Activated naive CD8-positive, alpha-beta T cell (primary cell): ENCODE measurements at regions not wholly inside any gene's neighbourhood (a gene's known extent, or its start where the extent isn't known, plus 50 kb on each side); places are given as distances from the start of the nearest gene placed in this dataset.
"Not testable (repeated sequence)": the region's sequence is repeated elsewhere in the genome, so short reads cannot be mapped to it uniquely, and the experiment has no call there.

Experiments used
- H3K27ac Mint-ChIP-seq: one replicate; pipeline ENCODE4 v1.8.0; 2021; ENCODE audit warnings: mixed read lengths
- H3K27me3 Mint-ChIP-seq: one replicate; pipeline ENCODE4 v1.8.0; 2021; ENCODE audit warnings: mixed read lengths
- H3K36me3 Mint-ChIP-seq: one replicate; pipeline ENCODE4 v1.8.0; 2021; ENCODE audit warnings: mixed read lengths
- H3K4me1 Mint-ChIP-seq: one replicate; pipeline ENCODE4 v1.8.0; 2021; ENCODE audit warnings: low read depth, mixed read lengths
- H3K4me3 Mint-ChIP-seq: one replicate; pipeline ENCODE4 v1.8.0; 2021; ENCODE audit warnings: mild to moderate bottlenecking, mixed read lengths
- H3K9me3 Mint-ChIP-seq: one replicate; pipeline ENCODE4 v1.8.0; 2021; ENCODE audit warnings: low read depth, mixed read lengths

- not testable (repeated sequence) for H3K9me3 Mint-ChIP-seq, H3K36me3 Mint-ChIP-seq, H3K27ac Mint-ChIP-seq, H3K27me3 Mint-ChIP-seq, H3K4me3 Mint-ChIP-seq, H3K4me1 Mint-ChIP-seq
Measured at GRCh38 chr15:84503101-84503500, 97.7 kb upstream of the ZSCAN2 start.

GRCh38 chr15:84505552-84505951 lies 95.3 kb upstream of the ZSCAN2 start:
- not testable (repeated sequence) for H3K9me3 Mint-ChIP-seq, H3K4me1 Mint-ChIP-seq, H3K36me3 Mint-ChIP-seq

GRCh38 chr15:84512324-84512723 lies 88.5 kb upstream of the ZSCAN2 start:
- not testable (repeated sequence) for H3K36me3 Mint-ChIP-seq

More at GRCh38 chr15:84505552-84505951, 95.3 kb upstream of the ZSCAN2 start:
- H3K27me3 Mint-ChIP-seq, H3K4me3 Mint-ChIP-seq, H3K27ac Mint-ChIP-seq: not testable (repeated sequence)

GRCh38 chr15:84516773-84517172 lies 84.0 kb upstream of the ZSCAN2 start:
- H3K4me1 Mint-ChIP-seq, H3K9me3 Mint-ChIP-seq, H3K27me3 Mint-ChIP-seq, H3K36me3 Mint-ChIP-seq, H3K4me3 Mint-ChIP-seq, H3K27ac Mint-ChIP-seq: not testable (repeated sequence)

More at GRCh38 chr15:84512324-84512723, 88.5 kb upstream of the ZSCAN2 start:
- H3K9me3 Mint-ChIP-seq, H3K27me3 Mint-ChIP-seq, H3K4me1 Mint-ChIP-seq, H3K27ac Mint-ChIP-seq, H3K4me3 Mint-ChIP-seq: not testable (repeated sequence)

- H3K27me3 Mint-ChIP-seq, H3K36me3 Mint-ChIP-seq, H3K9me3 Mint-ChIP-seq: not testable (repeated sequence)
- H3K4me3 Mint-ChIP-seq = peak overlapping the region; percentile 36
- peaks cover 13% of the 10 kb centered on the region for H3K4me1 Mint-ChIP-seq
- H3K27ac Mint-ChIP-seq = peak overlapping the region; percentile 87
Measured at GRCh38 chr15:84525491-84526344, 75.1 kb upstream of the ZSCAN2 start.

- H3K9me3 Mint-ChIP-seq, H3K27ac Mint-ChIP-seq, H3K27me3 Mint-ChIP-seq: not testable (repeated sequence)
Measured at GRCh38 chr15:84530751-84531150, 70.1 kb upstream of the ZSCAN2 start.

GRCh38 chr15:84531223-84531622 lies 69.6 kb upstream of the ZSCAN2 start:
- not testable (repeated sequence) for H3K36me3 Mint-ChIP-seq, H3K27me3 Mint-ChIP-seq, H3K27ac Mint-ChIP-seq, H3K9me3 Mint-ChIP-seq, H3K4me3 Mint-ChIP-seq
- peaks cover 22% of the 10 kb centered on the region for H3K4me1 Mint-ChIP-seq

More at GRCh38 chr15:84530751-84531150, 70.1 kb upstream of the ZSCAN2 start:
- not testable (repeated sequence) for H3K36me3 Mint-ChIP-seq, H3K4me3 Mint-ChIP-seq
- H3K4me1 Mint-ChIP-seq = peaks cover 24% of the 10 kb centered on the region

GRCh38 chr15:84531709-84532367 lies 69.0 kb upstream of the ZSCAN2 start:
- H3K27ac Mint-ChIP-seq, H3K36me3 Mint-ChIP-seq, H3K4me3 Mint-ChIP-seq, H3K27me3 Mint-ChIP-seq, H3K9me3 Mint-ChIP-seq: not testable (repeated sequence)
- H3K4me1 Mint-ChIP-seq = peaks cover 18% of the 10 kb centered on the region

- not testable (repeated sequence) for H3K27me3 Mint-ChIP-seq, H3K36me3 Mint-ChIP-seq, H3K9me3 Mint-ChIP-seq, H3K4me3 Mint-ChIP-seq, H3K27ac Mint-ChIP-seq
- peaks cover 13% of the 10 kb centered on the region for H3K4me1 Mint-ChIP-seq
Measured at GRCh38 chr15:84533705-84534104, 67.1 kb upstream of the ZSCAN2 start.

- H3K27ac Mint-ChIP-seq, H3K36me3 Mint-ChIP-seq, H3K27me3 Mint-ChIP-seq, H3K9me3 Mint-ChIP-seq: not testable (repeated sequence)
- peak overlapping the region; percentile 6 for H3K4me3 Mint-ChIP-seq
- H3K4me1 Mint-ChIP-seq = peaks cover 13% of the 10 kb centered on the region
Measured at GRCh38 chr15:84534561-84535235, 66.1 kb upstream of the ZSCAN2 start.

GRCh38 chr15:84536181-84536580 lies 64.6 kb upstream of the ZSCAN2 start:
- not testable (repeated sequence) for H3K36me3 Mint-ChIP-seq, H3K9me3 Mint-ChIP-seq, H3K27ac Mint-ChIP-seq, H3K27me3 Mint-ChIP-seq, H3K4me3 Mint-ChIP-seq
- peaks cover 12% of the 10 kb centered on the region for H3K4me1 Mint-ChIP-seq

GRCh38 chr15:84544586-84544985 lies 56.2 kb upstream of the ZSCAN2 start:
- not testable (repeated sequence) for H3K27ac Mint-ChIP-seq, H3K27me3 Mint-ChIP-seq, H3K9me3 Mint-ChIP-seq, H3K4me3 Mint-ChIP-seq
- Mint-ChIP-seq H3K4me1 (peaks cover 16% of the 10 kb centered on the region), H3K36me3 (peaks cover 12% of the 10 kb centered on the region)

GRCh38 chr15:84547150-84547549 lies 53.7 kb upstream of the ZSCAN2 start:
- not testable (repeated sequence) for H3K27me3 Mint-ChIP-seq, H3K36me3 Mint-ChIP-seq, H3K4me3 Mint-ChIP-seq, H3K9me3 Mint-ChIP-seq, H3K27ac Mint-ChIP-seq
- peaks cover 16% of the 10 kb centered on the region for H3K4me1 Mint-ChIP-seq

GRCh38 chr15:84550503-84550902 lies 50.3 kb upstream of the ZSCAN2 start:
- H3K27me3 Mint-ChIP-seq, H3K4me3 Mint-ChIP-seq, H3K27ac Mint-ChIP-seq, H3K9me3 Mint-ChIP-seq: not testable (repeated sequence)
- H3K4me1 Mint-ChIP-seq = peaks cover 16% of the 10 kb centered on the region
- H3K36me3 Mint-ChIP-seq = peaks cover 16% of the 10 kb centered on the region
